Activated T-helper 2 cell treated with anti-CD3 and anti-CD28 coated beads, Interferon-gamma antibody, Interleukin-2, Interleukin-4, amounts not matched to agents 10 μg/mL and 5 μg/mL and 100 μg/mL, durations not matched to agents 14 hours and 24 hours and 36 hours (primary cell): ENCODE measurements at regions not wholly inside any gene's neighbourhood (a gene's known extent, or its start where the extent isn't known, plus 50 kb on each side); places are given as distances from the start of the nearest gene placed in this dataset.

Source experiments
- DNase-seq: peaks from one replicate; pipeline ENCODE4 v3.0.0; 2021; ENCODE audit warnings: low spot score
- H3K27ac Mint-ChIP-seq: one replicate; pipeline ENCODE4 v1.8.0; 2021; ENCODE audit warnings: mixed read lengths
- H3K27me3 Mint-ChIP-seq: one replicate; pipeline ENCODE4 v1.8.0; 2021; ENCODE audit warnings: low read depth, mixed read lengths
- H3K36me3 Mint-ChIP-seq: one replicate; pipeline ENCODE4 v1.8.0; 2021; ENCODE audit warnings: low read depth, mixed read lengths
- H3K4me1 Mint-ChIP-seq: one replicate; pipeline ENCODE4 v1.8.0; 2021; ENCODE audit warnings: low read depth, mixed read lengths
- H3K4me3 Mint-ChIP-seq: one replicate; pipeline ENCODE4 v1.8.0; 2021; ENCODE audit warnings: low read depth, mild to moderate bottlenecking, moderate library complexity, mixed read lengths
- H3K9me3 Mint-ChIP-seq: one replicate; pipeline ENCODE4 v1.8.0; 2021; ENCODE audit warnings: mixed read lengths
- intact Hi-C: fragments of 100-400 bp; cut with micrococcal nuclease; formaldehyde crosslinking; loops from one replicate; pipeline ENCODE4 v1.15.1; 2023

DNA sequence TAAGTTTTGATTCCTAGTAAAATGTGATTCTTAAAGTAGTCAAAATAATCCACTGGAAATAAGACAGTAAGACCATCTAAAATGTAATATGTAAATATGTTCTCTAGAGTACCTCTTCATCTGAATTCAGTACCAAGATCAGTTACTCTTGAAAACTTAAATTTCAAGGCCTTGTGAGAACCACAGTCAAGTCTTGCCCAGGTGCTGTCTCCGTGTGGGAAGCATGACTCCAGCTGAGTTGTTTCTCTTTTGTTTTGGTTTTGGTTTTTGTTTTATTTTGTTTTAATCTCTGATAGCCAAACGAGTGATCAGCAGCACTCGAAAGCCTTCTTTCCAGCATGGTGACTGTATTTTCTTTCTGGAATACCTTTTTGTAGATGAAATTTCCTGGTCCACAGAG lies 907.0 kb downstream of the KCNJ18 start:
- intact Hi-C loops, result no loop called here
- H3K27me3 Mint-ChIP-seq, result no peaks in the 10 kb centered on the region
- no peaks in the 10 kb centered on the region for H3K36me3 Mint-ChIP-seq

DNA sequence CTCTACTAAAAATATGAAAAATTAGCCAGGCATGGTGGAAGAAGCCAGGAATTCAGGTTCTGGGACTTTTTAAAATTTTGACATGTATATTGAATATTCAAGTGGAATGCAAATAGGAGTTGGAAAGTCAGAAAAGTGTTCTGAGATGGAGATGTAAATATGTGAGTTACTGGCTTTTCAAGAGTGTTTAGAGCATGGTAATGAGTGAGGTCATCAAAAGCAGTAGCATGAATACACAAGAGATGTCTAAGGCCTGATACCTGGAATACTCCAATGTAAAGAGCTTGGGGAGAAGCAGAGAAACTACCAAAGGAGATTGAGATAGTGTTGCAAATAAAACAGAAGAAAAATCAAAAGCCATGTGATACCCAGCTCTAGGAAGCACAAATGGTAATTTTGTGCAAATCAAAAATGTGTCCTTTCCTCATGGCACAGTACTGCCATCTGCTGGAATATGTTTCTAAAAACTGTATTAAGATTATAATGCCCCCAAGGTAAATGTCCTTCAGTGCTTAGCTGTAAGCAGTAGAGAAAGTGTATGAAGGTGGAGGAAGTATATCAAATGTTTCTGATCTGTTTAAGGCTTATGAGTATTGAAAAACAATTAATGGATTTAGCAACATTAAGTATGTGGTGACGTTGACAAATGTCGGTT lies 908.4 kb downstream of the KCNJ18 start:
- no peak overlapping the region for H3K4me3 Mint-ChIP-seq
- no peaks in the 10 kb centered on the region for H3K27me3 Mint-ChIP-seq
- no peaks in the 10 kb centered on the region for H3K36me3 Mint-ChIP-seq
- intact Hi-C loops, result no loop called here
- no peaks in the 10 kb centered on the region for H3K4me1 Mint-ChIP-seq
- peaks cover 29% of the 10 kb centered on the region for H3K9me3 Mint-ChIP-seq
- DNase-seq, result no peak
- no peak overlapping the region for H3K27ac Mint-ChIP-seq

More for the DNA sequence above, 907.0 kb downstream of the KCNJ18 start:
- no peak for DNase-seq
- no peaks in the 10 kb centered on the region for H3K4me1 Mint-ChIP-seq
- H3K9me3 Mint-ChIP-seq, result peaks cover 33% of the 10 kb centered on the region
- no peak overlapping the region for H3K4me3 Mint-ChIP-seq
- H3K27ac Mint-ChIP-seq, result no peak overlapping the region
